ENCODE measurements at regions not wholly inside any gene's neighbourhood (a gene's known extent, or its start where the extent isn't known, plus 50 kb on each side); places are given as distances from the start of the nearest gene placed in this dataset.

DNA sequence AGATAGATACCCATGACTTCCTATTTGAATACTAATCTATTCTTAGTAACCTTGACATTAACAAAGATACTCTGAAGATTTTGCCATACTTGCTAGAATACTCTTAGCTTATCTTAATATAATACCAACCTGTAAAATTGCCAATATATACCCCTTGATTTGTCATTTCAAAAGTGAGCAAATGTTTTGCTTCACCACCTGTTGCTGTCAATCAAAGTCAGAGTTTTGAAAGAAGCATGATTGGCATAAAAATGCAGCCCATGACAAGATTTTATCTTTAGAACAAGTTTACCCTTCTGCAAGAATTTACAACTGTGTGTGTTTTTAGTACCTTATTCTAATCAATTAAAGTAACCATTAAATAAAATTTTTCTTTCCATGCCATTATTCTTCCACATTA lies 236.2 kb downstream of the TBX18 start:
- DNase-seq (ENCODE audit: extremely low read depth in 1 of 2, low read depth in 1 of 2): no peak

DNA sequence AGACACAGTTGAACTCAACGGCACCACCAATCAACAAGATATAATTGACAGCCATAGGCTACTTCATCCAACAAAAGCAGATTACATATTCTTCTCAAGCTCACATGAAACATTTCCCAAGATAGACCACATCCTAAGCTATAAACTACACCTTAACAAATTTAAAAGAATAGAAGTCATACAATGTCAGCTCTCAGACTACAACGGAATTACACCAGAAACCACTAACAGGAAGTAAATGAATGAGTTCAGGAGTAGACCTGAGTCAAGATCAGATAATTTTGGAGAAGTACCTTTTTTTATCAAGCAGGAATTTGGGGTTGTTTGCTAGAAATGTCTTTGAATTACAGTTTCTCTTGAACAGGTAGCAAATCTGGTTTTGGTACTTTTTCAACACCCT lies 237.8 kb downstream of the TBX18 start:
- DNase-seq (ENCODE audit: extremely low read depth in 1 of 2, low read depth in 1 of 2): no peak

- no peak for DNase-seq (ENCODE audit: extremely low read depth in 1 of 2, low read depth in 1 of 2)
These were observed 238.5 kb downstream of the TBX18 start for GRCh38 chr6:84525907-84526306.

DNA sequence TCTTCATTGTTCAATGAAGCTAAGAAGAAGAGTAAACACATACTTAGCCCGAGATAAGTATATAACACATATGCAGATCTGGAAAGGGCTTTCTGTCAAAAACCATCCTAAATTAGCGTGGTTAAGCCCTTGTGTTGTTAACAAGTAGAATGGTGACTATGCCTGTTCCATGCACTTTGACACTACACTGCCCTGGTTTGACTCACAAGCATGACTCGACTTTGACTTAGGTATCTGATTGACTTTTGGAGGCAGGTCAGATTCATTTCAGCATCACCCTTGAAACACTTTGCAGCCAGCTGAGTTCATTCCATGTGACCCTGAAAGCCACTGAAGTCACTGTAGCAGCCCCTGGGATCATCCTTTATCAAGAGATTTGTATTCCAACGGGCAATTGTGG lies 239.8 kb downstream of the TBX18 start:
- DNase-seq (ENCODE audit: extremely low read depth in 1 of 2, low read depth in 1 of 2): no peak

GRCh38 chr6:84522135-84522549 lies 242.3 kb downstream of the TBX18 start:
- DNase-seq (ENCODE audit: extremely low read depth in 1 of 2, low read depth in 1 of 2): no peak

DNA sequence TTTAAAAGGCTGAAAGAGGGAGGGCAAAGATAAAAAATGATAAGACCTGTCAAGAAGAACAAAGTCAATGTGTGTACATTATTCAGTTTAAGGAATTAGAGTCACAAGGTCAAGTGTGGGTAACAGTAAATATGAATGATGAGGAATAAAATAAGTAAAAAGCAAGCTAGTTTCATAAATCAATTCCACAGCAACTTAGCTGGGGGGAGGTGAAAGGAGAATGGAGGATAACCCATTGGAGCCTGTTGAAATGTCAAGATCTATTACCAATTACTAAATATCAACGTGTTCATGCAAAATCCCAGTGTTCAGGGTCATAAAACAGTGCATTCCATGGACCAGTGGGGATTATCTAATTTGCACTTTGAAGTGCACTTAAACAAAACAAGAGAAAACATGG lies 242.9 kb downstream of the TBX18 start:
- DNase-seq (ENCODE audit: extremely low read depth in 1 of 2, low read depth in 1 of 2): no peak

DNA sequence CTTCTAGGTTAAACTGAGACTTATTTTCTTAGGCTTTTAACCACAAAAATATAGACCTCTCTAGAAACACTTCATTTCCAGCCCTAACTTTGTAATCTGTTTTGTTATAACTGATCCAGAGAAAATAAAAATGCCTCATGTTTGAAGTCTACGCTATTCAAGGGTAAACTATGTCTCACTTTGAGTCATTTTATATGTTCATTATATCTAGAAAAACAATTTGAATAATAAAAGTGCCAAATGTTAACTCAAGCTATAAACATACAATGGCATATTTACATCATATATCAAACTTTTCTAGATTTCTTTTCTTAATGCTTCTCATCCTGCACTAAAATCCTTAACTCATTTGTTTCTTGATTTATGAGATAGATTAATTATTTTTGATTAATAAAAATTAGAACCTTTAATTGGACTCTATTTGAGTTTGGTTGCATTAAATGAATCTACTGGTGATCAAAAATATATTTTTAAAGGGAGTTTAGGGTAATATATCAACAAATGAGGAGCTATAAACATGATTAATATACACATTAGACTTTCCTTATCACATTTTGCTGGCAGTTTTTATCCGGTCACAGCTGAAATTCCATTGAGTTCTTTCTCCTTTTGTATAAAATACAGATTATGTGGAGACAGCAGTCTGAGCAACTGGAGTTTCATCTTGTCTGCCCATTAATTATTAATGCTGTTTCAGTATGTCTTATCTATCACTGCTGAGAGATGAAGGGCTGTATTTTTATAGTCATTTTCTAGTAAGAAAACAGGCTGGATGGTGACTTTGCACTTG lies 246.5 kb downstream of the TBX18 start:
- no peak for DNase-seq (ENCODE audit: extremely low read depth in 1 of 2, low read depth in 1 of 2)

GRCh38 chr6:84516154-84516553 lies 248.2 kb downstream of the TBX18 start:
- no peak for DNase-seq (ENCODE audit: extremely low read depth in 1 of 2, low read depth in 1 of 2)

- no peak for DNase-seq (ENCODE audit: extremely low read depth in 1 of 2, low read depth in 1 of 2)
These were observed 249.3 kb downstream of the TBX18 start for GRCh38 chr6:84515067-84515466.

GRCh38 chr6:84514089-84514971 lies 250.1 kb downstream of the TBX18 start:
- no peak for DNase-seq (ENCODE audit: extremely low read depth in 1 of 2, low read depth in 1 of 2)

DNA sequence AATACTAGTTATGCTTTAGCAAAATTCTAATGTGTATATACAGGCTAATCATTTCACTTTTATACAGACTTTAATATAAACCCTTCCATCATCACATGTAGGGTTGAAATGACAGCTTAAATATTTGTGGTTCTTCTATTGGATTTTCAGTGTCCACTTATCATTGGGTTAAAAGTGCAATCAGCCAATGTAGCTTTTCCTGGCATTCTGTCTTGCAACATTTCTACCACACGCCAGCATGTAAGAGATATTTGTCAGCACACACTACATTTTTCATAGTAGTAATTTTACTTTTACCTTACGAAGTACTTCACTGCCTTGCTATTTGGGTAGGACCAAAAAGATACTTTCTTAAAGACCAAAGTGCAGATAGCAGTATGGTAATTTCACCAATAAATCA lies 252.0 kb downstream of the TBX18 start:
- no peak for DNase-seq (ENCODE audit: extremely low read depth in 1 of 2, low read depth in 1 of 2)

DNA sequence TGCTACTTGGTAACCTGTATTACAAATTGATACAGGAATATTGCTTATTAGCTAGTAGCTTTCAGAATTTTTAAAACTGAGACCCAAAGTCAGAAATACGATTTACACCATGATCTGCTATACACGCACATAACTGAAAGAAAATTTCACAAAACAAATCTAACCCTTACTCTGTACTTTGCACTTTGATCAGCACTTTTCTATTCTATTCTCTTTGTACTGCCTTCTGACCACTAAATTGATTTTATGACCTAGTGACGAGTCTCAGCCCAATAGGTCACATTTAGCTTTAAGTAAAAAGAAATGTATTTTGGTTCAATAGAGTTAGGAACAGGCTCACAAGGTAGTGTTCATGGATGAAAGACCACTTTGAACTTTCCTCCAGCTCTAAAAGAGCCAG lies 252.5 kb downstream of the TBX18 start:
- no peak for DNase-seq (ENCODE audit: extremely low read depth in 1 of 2, low read depth in 1 of 2)

DNA sequence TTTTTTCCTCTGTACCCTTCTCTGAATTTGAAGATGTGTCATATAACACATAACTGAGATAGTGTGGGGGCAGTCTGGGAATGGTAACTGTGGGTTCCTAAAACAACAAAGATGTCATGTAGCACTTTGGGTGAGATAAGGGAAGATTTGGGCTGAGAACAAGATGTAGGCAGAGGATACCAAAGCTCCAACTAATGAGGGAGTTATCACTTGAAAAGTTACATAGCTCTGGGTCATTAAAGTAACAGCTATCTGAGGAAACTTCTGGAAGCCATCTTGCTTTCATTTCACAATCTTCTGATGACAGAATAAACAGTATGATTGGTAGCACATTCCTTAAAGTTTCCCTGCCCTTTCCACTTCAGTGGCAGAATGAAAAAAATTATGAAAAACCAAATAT lies 255.4 kb downstream of the TBX18 start:
- DNase-seq (ENCODE audit: extremely low read depth in 1 of 2, low read depth in 1 of 2): no peak

GRCh38 chr6:84508334-84508733 lies 256.1 kb downstream of the TBX18 start:
- no peak for DNase-seq (ENCODE audit: extremely low read depth in 1 of 2, low read depth in 1 of 2)

GRCh38 chr6:84504025-84504424 lies 260.4 kb downstream of the TBX18 start:
- DNase-seq (ENCODE audit: extremely low read depth in 1 of 2, low read depth in 1 of 2): no peak

- no peak for DNase-seq (ENCODE audit: extremely low read depth in 1 of 2, low read depth in 1 of 2)
These were observed 263.1 kb downstream of the TBX18 start for GRCh38 chr6:84501315-84501714.

DNA sequence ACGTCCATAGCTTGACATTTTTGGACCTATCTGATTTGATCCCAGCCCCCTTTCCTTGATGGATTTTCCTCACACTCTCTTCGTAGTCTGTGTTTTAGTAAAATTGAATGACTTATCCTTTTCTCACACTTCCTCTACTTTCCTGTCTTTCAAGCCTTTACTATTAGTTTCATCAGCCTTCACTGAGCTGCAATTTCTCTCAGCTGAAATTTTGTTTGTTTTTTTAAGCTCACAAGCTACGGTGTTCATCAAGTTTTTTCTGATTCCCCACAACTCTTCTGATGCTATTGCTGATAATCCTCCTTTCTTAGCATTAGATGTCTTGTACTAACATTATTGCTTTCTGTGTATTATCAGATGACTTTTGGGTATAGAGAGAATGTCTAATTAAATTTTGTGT lies 263.7 kb downstream of the TBX18 start:
- DNase-seq (ENCODE audit: extremely low read depth in 1 of 2, low read depth in 1 of 2): no peak

DNA sequence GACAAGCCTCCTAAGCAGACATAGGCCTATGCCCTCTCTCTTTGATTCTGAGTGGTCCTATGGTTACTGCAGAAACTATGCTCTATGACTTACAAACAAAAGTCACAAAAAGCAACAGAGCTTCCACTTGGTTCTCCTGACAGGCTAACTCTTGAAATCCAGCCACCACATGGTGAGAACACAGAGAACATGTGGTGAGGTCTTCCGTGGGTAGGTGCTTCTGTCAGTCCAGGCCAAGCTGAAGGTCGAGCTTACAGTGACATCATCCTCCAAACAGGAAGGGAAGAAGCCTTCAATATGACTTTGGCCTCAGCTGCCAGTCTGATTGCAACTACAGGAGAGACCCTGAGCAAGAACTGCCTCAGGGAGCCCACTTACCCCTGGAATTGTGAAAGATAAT lies 265.5 kb downstream of the TBX18 start:
- DNase-seq (ENCODE audit: extremely low read depth in 1 of 2, low read depth in 1 of 2): no peak

DNA sequence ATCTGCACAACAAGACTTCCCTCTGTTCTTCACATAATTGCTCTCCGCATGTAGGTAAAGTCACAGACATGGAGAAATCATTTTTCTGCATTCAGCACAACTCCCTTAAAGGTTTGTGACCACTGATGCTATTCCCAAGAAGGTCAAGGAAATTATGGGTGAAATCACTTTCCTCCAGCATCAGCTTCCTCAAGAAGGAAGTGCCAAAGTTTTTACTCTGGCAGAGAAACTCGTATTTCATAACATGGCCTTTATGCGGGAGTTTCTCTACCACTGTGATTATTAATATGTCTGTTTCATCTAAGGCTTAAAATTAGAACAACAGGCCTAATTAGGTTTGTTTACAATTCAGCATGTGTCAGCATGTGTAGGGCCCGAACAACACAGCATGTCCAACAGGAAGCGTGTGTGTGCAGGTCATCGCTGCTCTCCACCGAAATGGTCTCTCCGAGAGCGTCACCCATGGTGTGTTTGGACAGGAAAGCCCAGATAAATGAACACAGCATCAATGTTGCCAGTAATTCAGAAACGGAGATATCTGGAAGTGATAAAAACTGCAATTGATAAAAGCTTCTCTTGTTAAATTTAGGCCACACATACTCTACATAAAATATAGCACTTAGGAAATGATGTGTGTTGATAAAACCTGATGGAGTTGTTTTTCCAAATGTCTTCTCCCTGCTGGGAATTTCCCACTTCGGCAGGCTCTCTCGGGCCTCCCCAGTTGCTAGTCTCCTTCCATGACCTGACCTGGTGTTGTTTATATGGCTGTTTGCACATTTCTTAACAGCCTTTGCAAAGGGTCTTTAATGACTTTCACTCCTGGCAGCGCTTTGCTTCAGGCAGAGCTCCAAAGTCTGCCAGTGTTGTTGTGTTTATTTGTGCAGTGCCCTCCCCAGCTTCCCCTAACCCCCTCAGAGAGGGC lies 265.1 kb upstream of the CEP162 start:
- no peak for DNase-seq (ENCODE audit: extremely low read depth in 1 of 2, low read depth in 1 of 2)

DNA sequence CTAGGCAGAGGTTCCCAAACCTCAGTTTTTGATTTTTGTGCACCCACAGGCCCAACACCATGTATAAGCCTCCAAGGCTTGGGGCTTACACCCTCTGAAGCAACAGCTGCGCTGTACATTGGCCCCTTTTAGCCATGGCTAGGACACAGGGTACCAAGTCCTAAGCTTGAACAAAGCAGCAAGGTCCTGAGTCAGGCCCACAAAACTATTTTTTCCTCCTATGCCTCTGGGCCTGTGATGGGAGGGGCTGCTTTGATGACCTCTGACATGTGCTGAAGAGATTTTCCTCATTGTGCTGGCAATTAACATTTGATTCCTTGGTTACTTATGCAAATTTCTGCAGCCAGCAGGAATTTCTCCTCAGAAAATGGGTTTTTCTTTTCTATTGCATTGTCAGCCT lies 262.2 kb upstream of the CEP162 start:
- DNase-seq (ENCODE audit: extremely low read depth in 1 of 2, low read depth in 1 of 2): no peak

DNA sequence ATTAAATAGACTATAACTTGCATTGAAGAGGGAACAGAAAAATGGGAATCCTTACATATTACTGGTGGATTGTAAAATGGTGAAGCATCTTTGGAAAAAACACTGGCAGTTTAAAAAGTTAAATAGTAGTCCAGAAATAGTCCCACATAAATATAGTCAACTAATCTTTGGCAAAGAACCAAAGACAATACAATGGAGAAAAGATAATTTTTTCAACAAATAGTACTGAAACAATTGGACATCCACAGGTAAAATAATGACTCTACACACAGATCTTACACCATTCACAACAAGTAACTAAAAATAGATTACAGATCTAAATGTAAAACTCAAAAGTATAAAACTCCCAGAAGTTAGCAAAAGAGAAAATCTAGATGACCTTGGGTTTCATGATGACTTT lies 259.1 kb upstream of the CEP162 start:
- DNase-seq (ENCODE audit: extremely low read depth in 1 of 2, low read depth in 1 of 2): no peak

Measured in stimulated activated CD8-positive, alpha-beta memory T cell treated with anti-CD3 and anti-CD28 coated beads, Interleukin-7, amount 100 ng/mL, for 48 hours (primary cell).